Ureter (tissue), 1 donor: ENCODE measurements at regions not wholly inside any gene's neighbourhood (a gene's known extent, or its start where the extent isn't known, plus 50 kb on each side); places are given as distances from the start of the nearest gene placed in this dataset.

Source experiments
- DNase-seq: peaks from one replicate; pipeline ENCODE4 v3.0.0-alpha.2; 2020; ENCODE audit warnings: low spot score
- donor health status: DM: yes; HTN: yes; CAD: no.

GRCh38 chr2:46850742-46851141 is 64.9 kb downstream of the MCFD2 start:
- DNase-seq, result no peak

- DNase-seq, result peak; percentile 71
Measured at GRCh38 chr2:46849721-46850556, 65.7 kb downstream of the MCFD2 start.

GRCh38 chr2:46849046-46849715 is 66.4 kb downstream of the MCFD2 start:
- DNase-seq, result no peak

GRCh38 chr2:46848447-46848846 is 67.2 kb downstream of the MCFD2 start:
- DNase-seq, result no peak

GRCh38 chr2:46847726-46848412 is 67.7 kb downstream of the MCFD2 start:
- no peak for DNase-seq

- peak; percentile 94 for DNase-seq
Measured at GRCh38 chr2:46847185-46847710, 68.4 kb downstream of the MCFD2 start.

GRCh38 chr2:46846536-46846935 is 69.1 kb downstream of the MCFD2 start:
- no peak for DNase-seq

- DNase-seq, result no peak
Measured at GRCh38 chr2:46845542-46846486, 69.8 kb downstream of the MCFD2 start.

GRCh38 chr2:46844443-46844842 is 71.2 kb downstream of the MCFD2 start:
- DNase-seq, result no peak

GRCh38 chr2:46844034-46844433 is 71.6 kb downstream of the MCFD2 start:
- no peak for DNase-seq

GRCh38 chr2:46843316-46843715 is 72.3 kb downstream of the MCFD2 start:
- DNase-seq, result no peak

- DNase-seq, result no peak
Measured at GRCh38 chr2:46842876-46843275, 72.7 kb downstream of the MCFD2 start.

GRCh38 chr2:46841621-46842020 is 74.0 kb downstream of the MCFD2 start:
- DNase-seq, result no peak

GRCh38 chr2:46839045-46839444 is 76.6 kb downstream of the MCFD2 start:
- no peak for DNase-seq

GRCh38 chr2:46837704-46838103 is 77.9 kb downstream of the MCFD2 start:
- no peak for DNase-seq

GRCh38 chr2:46837112-46837454 is 78.5 kb downstream of the MCFD2 start:
- no peak for DNase-seq

- no peak for DNase-seq
Measured at GRCh38 chr2:46836295-46837111, 79.1 kb downstream of the MCFD2 start.

- DNase-seq, result peak; percentile 26
Measured at GRCh38 chr2:46835520-46835919, 80.1 kb downstream of the MCFD2 start.

- DNase-seq, result no peak
Measured at GRCh38 chr2:46832543-46832942, 83.1 kb downstream of the MCFD2 start.

- no peak for DNase-seq
Measured at GRCh38 chr2:46831869-46832265, 83.7 kb downstream of the MCFD2 start.
